K562 (cell line): ENCODE measurements at regions not wholly inside any gene's neighbourhood (a gene's known extent, or its start where the extent isn't known, plus 50 kb on each side); places are given as distances from the start of the nearest gene placed in this dataset.

ENCODE experiments used
- CUX1 ChIP-seq: fragments of 200-800 bp; sonication (Bioruptor generic); IDR thresholded peaks from 2 replicates; pipeline ENCODE4 v1.6.1; 2016; ENCODE audit warnings: missing genetic modification characterization, missing compliant biosample characterization
- ELF4 ChIP-seq: fragments of 450-650 bp; formaldehyde crosslinking; IDR thresholded peaks from 2 replicates; pipeline ENCODE4 v1.4.0; 2022; ENCODE audit warnings: missing genetic modification characterization
- FOXA1 ChIP-seq: fragments of 450-650 bp; IDR thresholded peaks from 2 replicates; pipeline ENCODE4 v1.6.1; 2016; ENCODE audit warnings: mild to moderate bottlenecking, borderline replicate concordance
- NCOA4 ChIP-seq: fragments of 450-650 bp; IDR thresholded peaks from 2 replicates; pipeline ENCODE4 v1.6.1; 2018; ENCODE audit warnings: mild to moderate bottlenecking; ENCODE audit not compliant: partially characterized antibody
- PCBP2 ChIP-seq: fragments of 200-400 bp; formaldehyde crosslinking; IDR thresholded peaks from 2 replicates; pipeline ENCODE4 v1.6.1; 2018; ENCODE audit warnings: low read length, low read depth, mild to moderate bottlenecking, moderate library complexity; ENCODE audit not compliant: poor library complexity, severe bottlenecking

GRCh38 chr4:189787216-189788031, 153.2 kb upstream of the FRG1 start (continued):
- TF ChIP-seq CUX1 (CRISPR knock-in tag) (no peak), ELF4 (CRISPR knock-in tag) (peak; percentile 82; the same call in 1 of the 2 replicates), NCOA4 (no peak), PCBP2 (no peak), FOXA1 (no peak)
